NK-92 (cell line): ENCODE measurements at regions not wholly inside any gene's neighbourhood (a gene's known extent, or its start where the extent isn't known, plus 50 kb on each side); places are given as distances from the start of the nearest gene placed in this dataset.
"Not testable (repeated sequence)": the region's sequence is repeated elsewhere in the genome, so short reads cannot be mapped to it uniquely, and the experiment has no call there.

ENCODE experiments used
- DNase-seq: peaks from one replicate; lab custom pipeline; 2025; ENCODE audit not compliant: unreplicated experiment; lab: John Stamatoyannopoulos, UW

DNA sequence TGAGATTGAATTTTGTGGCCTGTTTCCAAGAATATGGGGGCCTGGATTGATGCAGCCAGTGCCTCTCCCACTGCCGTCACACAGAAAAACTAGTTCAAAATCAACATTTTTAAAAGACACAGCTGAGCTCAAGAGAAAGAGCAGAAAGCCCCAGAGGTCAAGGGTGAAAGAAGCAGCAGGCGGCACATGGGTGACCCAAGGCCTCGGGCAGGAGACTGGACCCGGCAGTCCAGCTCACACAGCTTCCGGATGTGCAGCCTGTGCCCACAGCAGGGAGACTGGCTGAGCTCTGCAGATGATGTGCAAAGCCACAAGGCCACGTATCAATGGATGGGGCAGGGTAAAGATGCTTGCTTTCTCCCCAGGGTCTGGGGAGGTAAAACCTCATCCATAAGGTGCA, 50.4 kb upstream of the RNF32 start:
- no peak for DNase-seq

DNA sequence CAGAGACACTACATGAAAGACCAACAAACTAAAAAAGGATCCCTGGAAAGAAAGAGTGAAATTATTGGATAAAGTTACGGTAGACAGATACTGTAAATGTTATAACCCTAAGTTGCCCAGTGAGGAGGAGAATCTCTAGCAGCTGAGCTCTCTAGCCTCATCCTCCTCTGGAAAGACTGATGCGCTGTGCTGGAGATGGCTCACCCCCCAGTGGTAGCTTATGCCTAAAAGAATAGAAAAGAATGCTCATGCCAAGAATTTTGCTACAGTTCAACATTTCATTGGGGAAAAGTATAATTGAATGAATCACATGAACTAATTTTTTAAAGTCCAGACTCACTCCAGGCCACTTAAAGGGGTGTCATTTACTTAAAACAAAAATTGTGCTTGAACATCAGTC, 50.8 kb upstream of the RNF32 start:
- no peak for DNase-seq

DNA sequence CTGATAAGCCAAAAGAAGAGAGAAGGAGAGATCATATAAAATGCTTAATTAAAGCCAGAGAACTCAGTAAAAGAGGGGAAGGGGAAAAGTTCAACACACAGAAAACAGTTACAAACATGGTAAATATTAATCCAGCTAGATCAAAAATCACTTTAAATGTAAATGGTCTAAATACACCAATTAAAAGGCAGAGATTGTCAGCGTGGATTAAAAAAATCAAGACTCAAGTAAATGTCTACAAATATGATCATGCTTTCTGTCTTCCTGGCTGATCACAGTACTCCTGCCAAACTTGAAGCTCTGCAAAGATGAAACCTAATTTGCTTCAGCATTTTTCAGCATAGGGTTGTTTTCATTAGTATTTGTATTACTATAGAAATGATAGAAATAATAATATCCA, 54.6 kb upstream of the RNF32 start:
- no peak for DNase-seq

DNA sequence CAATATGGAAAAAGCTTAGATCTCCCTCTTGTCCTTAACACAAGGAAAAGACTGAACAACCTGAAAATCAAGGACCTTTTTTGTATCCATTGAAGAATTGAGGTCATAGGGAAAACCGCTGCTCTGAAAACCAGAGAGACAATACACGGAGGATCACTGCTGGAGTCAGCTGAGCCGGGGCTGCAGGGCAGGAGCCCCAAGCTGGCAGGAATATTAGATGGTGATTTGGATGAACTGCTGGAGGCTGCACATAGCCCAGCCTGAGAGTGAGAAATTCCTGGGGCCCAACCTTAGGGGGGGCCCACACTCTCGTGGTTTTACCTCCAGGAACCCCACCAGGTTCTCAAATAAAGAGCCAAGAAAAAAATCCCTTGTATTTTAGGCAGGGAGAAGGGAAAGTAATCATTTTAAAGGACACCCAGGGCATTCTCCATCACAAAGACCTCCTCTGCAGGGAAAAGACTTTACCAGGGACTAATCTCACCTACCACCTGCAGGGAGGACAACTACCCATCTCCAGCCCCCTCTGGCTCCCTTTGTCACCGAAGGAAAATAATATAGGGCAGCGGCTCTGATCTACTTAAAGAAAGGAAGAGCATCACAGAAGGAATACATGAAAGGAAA, 55.4 kb upstream of the RNF32 start:
- DNase-seq: no peak

DNA sequence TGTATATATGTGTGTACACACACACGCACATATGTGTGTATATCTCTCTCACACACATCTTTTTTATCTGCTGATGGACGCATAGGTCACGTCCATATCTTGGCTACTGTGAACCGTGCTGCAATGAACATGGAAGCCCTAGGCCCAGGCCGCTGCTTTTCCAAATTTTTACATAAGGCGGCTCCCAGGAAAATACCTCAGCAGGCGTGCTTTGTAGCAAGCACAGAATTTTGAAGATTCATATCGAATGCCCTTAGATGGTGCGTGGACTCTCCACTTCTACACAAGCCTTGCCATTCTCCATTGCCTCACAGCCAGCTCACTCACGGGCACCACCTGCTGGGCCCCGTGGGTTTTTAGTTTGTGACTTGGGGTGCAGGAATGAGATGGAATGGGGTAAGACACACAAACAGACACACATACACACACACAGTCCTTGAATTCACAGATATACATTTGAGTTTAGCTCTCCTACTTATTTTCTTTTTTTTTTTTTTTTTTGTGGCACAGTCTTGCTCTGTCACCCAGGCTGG, 57.9 kb upstream of the RNF32 start:
- DNase-seq: no peak

DNA sequence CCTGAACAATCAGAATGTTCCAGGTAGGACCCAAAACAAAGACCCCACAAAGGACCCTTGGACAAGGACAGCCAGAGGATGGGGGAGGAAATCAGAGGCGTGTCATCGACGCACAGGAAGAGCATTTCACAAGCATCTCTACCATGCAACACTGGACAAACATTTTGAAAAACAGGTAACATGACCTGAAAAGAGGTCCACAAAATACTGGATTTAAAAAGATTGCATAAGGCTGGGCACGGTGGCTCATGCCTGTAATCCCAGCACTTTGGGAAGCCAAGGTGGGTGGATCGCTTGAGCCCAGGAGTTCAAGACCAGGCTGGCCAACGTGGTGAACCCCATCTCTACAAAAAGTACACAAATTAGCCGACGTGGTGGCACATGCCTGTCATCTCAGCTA, 60.5 kb upstream of the RNF32 start:
- DNase-seq: no peak

DNA sequence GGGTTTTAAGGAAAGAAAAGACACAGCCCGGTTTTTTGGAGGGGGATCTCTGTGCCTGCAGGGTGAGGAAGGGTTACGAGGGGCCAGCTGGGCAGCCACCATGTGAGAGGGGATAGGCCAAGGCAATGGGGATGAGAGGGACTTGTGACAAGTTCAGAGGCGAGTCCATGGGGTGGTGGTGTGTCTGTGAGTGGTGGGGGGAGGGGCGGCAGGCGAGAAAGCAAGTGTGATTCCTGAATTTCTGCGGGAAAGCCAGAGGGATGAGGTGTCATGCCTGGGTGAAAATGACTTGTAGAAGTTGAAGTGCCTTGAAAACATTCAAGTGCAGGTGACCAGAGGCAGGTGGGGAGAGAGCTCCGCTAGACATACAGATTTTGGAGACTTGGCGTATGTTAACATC, 61.0 kb upstream of the RNF32 start:
- no peak for DNase-seq

DNA sequence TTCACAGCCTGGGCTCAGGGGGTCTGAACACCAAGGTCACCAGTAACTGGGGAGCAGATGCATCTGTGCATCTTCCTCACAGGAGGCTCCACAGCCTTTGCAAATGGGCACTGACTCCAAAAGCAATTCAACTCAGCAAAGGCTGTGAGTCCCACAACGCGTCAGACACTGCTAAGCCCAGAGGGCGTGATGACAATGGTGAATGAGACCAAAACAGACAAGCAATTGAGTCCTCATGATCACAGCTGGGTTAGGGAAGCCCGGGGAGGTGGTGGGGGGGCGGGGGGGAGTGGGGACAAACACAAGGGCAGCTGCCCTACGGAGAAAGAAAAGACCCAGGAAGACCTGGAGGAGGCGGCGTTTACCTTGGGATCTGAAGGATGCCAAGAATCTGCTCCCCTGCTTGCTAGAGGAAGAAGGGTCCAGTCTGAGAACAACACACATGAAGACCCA, 61.6 kb upstream of the RNF32 start:
- no peak for DNase-seq

DNA sequence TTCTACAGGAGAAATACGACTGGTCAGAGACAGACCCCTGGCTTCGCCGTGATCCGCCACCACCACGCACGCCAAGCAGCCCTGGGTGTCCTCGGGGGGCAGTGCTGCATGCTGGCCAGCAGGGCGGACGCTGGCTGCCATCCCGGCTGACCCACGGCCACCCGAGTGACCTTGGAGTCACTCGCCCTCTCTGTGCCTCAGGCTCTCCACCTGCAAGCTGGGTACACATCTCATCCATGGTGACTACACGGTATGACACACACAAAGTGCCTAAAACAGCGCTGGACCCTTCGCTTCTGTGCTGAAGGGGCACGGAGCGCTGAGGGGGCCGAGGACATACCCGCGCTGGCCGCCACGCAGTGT, 62.0 kb upstream of the RNF32 start:
- no peak for DNase-seq

DNA sequence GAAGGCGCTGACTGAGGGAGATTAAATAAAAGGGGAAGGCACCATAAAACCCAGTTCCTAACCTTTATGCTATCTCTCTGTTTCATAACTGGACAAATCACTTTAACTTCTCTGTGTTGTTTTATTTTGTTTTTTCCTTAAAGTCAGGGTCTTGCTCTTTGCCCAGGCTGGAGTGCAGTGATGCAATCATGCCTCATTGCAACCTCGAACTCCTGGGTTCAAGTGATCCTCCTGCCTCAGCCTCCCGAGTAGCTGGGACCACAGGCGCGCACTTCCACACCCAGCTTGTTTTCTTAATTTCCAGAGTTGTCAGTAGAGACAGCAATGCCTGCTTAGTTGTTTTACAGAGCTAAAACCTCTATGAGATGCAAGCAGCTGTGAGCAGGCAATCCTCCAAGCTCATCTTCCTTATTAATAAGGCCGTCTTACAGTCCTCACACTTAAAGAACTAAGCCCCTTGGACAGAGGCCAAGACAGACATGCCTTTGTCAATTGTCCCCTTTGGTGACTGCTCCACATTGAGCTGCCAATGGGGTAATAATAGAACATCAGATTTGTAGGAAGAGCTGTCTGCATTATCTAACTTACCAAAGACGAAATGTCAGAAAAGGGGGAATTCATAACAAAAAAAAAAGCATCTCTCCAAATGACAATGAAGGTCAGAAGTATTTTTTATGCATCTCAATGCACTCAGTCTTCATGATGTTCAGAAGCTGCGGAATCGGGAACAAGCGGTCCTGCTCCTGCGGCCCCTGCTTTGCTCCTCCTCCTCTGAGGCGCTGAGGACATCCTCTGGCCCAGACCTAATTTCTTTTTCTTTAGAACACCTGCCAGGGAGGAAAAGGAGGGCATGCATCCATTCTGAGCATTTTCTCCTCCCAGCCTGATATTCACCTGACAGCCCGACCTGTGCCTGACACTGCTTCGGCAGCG, 62.7 kb upstream of the RNF32 start:
- DNase-seq: no peak

DNA sequence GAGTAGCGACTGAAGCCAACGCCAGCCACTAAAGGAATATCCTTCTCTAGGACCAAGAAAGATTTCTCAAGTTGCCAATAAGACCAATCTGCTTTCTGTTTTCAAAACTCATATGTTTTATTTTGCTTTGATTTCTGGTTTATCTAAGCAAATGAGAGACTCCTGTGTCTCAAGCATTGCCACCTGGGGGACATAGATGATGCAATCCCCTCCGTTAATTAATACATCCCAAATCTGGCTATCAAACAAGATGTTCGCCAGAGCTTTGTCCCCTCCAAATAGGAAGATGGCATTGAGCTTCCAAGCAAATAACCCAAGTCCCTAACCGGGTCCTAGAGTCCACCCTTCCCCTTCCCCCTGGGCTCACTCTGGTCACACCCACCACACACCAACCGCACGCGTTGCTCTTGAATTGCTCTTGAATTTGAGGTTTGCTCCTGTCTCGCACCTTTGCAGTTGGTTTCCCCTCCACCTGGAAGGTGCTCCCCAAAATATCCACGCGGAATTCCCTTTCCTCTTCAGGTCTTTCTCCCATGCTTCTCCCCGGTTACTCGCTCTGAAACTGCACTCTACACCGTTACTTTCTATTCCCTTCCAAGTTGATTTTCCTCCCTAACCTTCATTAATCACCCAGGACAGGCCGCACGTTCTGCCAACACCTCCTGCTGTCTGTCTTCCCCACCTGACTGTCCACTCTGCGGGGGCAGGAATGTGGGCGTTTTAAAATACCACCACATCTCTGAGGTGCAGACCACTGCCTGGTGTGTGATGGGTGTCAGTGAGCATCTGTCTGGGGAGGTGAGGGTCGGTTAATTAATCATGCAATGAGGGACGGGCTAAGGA, 64.1 kb upstream of the RNF32 start:
- no peak for DNase-seq

DNA sequence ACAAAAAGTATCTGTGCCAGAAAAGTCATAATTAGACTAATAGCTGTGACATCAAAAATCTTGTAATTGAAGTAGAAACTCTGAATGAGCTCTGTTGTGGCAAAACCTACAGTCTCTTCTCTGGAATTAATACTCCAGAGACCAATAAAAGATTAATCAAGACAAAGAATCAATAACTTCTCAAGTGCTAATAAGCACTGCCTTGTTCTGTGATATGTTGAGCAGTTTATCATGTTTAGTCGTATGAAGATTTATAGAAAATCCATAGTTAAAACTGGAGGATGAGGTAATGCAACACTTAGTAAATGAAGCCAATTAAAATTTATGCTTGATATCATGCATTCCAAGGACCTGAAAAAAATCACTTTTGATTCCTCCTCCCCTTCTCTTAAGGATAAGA, 72.3 kb upstream of the RNF32 start:
- no peak for DNase-seq

DNA sequence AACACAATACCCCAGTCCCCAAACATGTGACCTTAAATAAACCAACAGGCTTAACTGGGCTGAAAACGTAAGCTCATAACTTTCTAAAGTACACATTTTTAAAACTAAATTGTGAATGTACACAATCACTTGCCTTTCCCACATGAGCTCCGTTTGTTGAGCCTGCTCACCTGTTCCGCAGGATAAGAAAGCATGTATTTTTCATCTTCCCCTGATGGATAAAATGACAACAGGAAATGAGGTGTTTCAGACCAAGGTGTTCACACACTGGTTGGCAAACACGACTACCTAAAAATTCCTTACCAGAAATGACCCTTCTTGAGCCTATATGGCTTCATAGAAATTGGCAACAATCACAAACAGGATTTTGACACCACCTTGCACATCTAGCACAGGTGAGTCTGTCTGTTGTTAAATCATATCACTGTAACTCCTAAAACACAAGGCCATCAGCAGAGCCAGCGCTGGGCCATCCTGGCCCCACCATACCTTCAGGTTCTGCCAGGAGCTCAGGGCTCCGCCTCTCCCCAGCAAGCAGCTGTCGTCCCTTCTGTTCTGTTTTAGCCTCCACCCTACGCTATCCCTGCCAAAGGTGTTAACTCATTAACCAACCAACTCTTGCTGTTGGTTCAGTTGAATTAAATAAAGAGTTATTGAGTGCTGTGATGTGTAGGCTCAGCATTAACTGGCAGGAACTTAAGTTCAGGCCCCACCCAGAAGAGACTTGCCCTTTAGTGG, 73.6 kb upstream of the RNF32 start:
- no peak for DNase-seq

DNA sequence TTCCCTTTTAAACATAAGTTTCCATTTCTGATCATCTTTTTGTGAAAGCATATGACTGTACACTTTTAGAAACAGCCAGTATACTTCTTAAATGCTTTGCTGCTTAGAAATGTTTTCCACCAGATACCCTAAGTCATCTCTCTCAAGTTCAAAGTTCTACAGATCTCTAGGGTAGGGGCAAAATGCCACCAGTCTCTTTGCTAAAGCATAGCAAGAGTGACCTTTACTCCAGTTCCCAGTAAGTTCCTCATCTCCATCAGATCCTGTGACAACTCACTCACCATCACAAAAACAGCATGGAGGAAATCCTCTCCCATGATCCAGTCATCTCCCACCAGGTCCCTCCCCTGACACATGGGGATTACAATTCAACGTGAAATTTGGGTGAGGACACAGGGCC, 75.6 kb upstream of the RNF32 start:
- DNase-seq: not testable (repeated sequence)

DNA sequence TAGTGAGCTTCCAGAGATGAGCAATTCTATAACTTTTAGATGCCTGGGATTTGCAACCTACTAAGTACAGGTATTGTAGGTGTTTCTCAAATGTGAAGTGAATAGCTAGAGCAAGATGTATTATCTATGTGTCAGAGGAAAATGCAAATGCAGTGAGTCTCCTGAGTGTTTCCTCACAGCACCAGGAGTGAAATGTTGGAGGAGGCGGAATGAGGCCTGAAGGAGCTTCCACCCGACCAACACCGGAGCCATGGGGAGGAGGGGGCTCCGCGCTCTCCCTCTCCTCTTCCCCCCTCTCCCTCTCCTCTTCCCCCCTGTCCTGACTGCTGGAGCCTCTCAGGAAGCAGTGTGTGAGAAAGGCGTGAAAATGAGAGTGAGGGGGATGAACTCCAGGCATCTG, 79.9 kb upstream of the RNF32 start:
- no peak for DNase-seq

DNA sequence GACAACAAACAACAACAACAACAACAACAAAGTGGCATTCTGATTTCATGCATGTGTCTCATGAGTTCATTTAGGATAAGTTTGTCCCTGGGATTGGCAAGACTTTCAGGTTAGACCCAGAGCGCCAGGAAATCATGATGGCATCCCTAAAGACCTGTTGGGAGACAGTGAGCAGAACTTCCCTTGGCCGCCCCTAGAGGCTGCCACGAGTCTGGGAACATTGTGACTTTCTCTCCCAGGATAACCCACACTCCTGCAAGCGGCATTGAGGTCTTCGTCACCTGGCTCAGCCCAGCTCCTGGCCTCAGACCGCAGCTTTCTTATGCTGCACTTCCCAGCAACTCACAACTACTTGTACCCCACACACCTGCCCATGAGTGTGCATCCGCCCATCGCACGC, 80.5 kb upstream of the RNF32 start:
- no peak for DNase-seq

DNA sequence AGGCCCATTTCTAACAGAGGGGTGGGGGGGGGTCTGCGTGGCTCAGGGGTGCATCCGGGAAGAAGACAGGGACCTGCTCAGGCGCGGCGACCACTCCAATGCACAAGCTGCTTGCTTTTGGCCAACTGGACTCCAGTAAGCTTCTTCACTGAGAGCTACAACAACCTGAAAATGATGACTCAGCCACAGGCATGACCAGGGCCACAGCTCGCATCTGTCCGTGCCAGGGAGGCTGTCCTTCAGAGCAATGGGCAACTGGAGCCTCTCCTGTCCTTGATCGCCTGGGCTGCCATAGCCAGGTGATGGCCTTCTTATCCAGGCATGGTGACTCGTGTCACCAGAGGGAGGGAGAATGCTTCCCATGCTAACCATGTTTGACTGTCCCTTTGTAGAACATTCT, 81.6 kb upstream of the RNF32 start:
- DNase-seq: no peak

DNA sequence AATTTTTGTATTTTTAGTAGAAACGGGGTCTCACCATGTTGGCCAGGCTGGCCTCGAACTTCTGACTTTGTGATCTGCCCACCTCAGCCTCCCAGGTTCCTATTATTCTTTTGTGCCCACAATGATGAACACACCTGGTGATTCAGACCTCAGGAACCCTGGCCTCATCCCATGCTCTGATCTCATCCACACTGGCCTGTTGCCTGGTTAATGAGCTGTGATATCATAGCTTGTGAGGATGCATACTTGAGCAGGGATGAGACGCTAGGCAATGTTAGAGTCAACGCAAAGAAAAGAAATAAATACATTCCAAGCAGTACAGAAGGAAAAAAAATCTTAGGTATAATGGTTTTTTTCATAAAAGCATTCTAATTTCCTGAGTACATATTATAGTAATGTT, 82.4 kb upstream of the RNF32 start:
- DNase-seq: no peak

DNA sequence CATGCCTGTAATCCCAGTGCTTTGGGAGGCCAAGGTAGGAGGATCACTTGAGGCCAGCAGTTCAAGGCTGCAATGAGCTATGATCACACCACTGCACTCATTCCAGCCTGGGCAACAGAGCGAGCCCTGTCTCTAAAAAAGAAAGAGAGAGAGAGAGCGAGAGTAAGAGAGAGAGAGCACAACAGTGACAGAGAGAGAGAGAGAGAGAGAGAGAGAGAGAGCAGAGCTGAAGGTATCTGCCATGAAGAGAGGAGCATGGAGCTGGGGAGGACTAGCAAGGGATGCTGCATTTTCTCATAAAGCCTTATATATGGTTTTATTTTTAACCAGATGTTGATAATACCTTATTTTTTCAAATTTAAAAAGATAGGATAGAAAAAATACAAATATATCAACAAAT, 84.5 kb upstream of the RNF32 start:
- no peak for DNase-seq

DNA sequence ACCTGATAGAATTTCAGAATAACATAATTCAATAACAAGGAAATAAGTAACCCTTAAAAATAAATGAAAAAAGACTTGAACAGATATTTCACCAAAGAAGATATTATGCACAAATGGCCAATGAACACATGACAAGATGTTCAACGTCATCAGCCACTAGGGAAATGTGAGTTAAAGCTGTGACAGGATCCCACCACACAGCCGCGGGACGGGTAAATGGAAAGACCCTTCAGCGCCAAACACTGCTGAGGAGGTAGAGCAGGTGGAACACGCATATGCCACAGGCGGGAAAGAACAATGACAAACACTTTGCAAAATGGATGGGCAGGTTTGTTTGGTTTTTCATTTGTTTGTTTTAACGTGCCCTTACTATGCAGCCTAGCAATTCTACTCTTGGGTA, 86.1 kb upstream of the RNF32 start:
- DNase-seq: no peak

DNA sequence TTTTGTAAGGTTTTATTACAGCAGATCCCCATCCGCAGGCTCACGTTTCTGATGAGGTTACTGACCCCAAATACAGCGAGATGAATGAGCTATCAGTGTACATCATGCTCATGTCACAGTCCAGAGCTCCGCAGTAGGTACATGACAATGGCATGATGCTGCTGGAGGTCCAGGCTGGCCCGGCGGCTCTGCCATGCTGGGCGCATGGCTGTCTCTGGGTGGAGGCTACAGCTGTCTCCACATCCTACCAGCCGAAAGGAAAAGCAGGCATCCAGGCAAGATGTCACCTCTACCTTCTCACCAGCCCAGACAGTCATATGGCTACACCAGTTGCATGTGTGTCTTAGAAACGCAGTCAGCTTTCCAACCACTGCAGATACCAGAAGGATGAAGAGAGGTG, 90.9 kb upstream of the RNF32 start:
- DNase-seq: no peak
